ENCODE measurements at regions not wholly inside any gene's neighbourhood (a gene's known extent, or its start where the extent isn't known, plus 50 kb on each side); places are given as distances from the start of the nearest gene placed in this dataset.

GRCh38 chr4:81806485-81806884, 334.8 kb upstream of the RASGEF1B start:
- WGBS, 5 donors, result 86 to 100% (median 97%) methylated on average over 1 of the region's 1 CpG
- no peak for DNase-seq
- no peak overlapping the region for H3K4me3 ChIP-seq
- intact Hi-C loops (cut with DNase I; ENCODE audit: low total_unique reads), result no loop called here
- no peaks in the 10 kb centered on the region for H3K27me3 ChIP-seq (replicated peaks in 1 of 7)
- no peaks in the 10 kb centered on the region for H3K9me3 ChIP-seq
- H3K27ac ChIP-seq, result no peak overlapping the region
- TF ChIP-seq CTCF (IDR thresholded peaks at IDR 0.05 in 8 of 11, conservative IDR thresholded peaks at IDR 0.05 in 3 of 11) (no peak), POLR2AphosphoS5 (IDR thresholded peaks at IDR 0.05) (no peak), POLR2A (IDR thresholded peaks at IDR 0.05) (no peak)
- peaks cover 0 to 14% (median 0%) of the 10 kb centered on the region in 6 donors for H3K4me1 ChIP-seq
- no peaks in the 10 kb centered on the region for H3K36me3 ChIP-seq

- Histone ChIP-seq H3K4me3 (no peak overlapping the region), H3K4me1 (peaks cover 0 to 14% (median 0%) of the 10 kb centered on the region in 6 donors), H3K27me3 (replicated peaks in 1 of 7) (no peaks in the 10 kb centered on the region), H3K27ac (no peak overlapping the region), H3K9me3 (no peaks in the 10 kb centered on the region), H3K36me3 (no peaks in the 10 kb centered on the region)
- WGBS, 5 donors, result 58 to 75% (median 65%) methylated on average over 1 of the region's 1 CpG
- TF ChIP-seq POLR2AphosphoS5 (IDR thresholded peaks at IDR 0.05), result no peak
- no peak for TF ChIP-seq CTCF (IDR thresholded peaks at IDR 0.05 in 8 of 11, conservative IDR thresholded peaks at IDR 0.05 in 3 of 11)
- TF ChIP-seq POLR2A (IDR thresholded peaks at IDR 0.05), result no peak
- intact Hi-C loops (cut with DNase I; ENCODE audit: low total_unique reads), result no loop called here
- no peak for DNase-seq
These were observed 333.1 kb upstream of the RASGEF1B start for GRCh38 chr4:81804849-81805248.

GRCh38 chr4:81802285-81802846, 330.7 kb upstream of the RASGEF1B start:
- no peak for DNase-seq
- H3K4me3 ChIP-seq, result no peak overlapping the region
- WGBS, 5 donors, result 59 to 76% (median 69%) methylated on average over 5 of the region's 5 CpGs
- intact Hi-C loops (cut with DNase I; ENCODE audit: low total_unique reads), result no loop called here
- peaks cover 0 to 3% (median 0%) of the 10 kb centered on the region in 6 donors for H3K4me1 ChIP-seq
- peak overlapping the region in 1 of 8 donors; percentile 5 for H3K27ac ChIP-seq
- no peak for TF ChIP-seq POLR2A (IDR thresholded peaks at IDR 0.05)
- no peak for TF ChIP-seq POLR2AphosphoS5 (IDR thresholded peaks at IDR 0.05)
- TF ChIP-seq CTCF (IDR thresholded peaks at IDR 0.05 in 8 of 11, conservative IDR thresholded peaks at IDR 0.05 in 3 of 11), result no peak
- H3K36me3 ChIP-seq, result no peaks in the 10 kb centered on the region
- H3K9me3 ChIP-seq, result no peaks in the 10 kb centered on the region
- H3K27me3 ChIP-seq (replicated peaks in 1 of 7), result no peaks in the 10 kb centered on the region

GRCh38 chr4:81799371-81799770, 327.7 kb upstream of the RASGEF1B start:
- Histone ChIP-seq H3K4me1 (peaks cover 0 to 3% (median 0%) of the 10 kb centered on the region in 6 donors), H3K27me3 (replicated peaks in 1 of 7) (no peaks in the 10 kb centered on the region), H3K27ac (no peak overlapping the region), H3K4me3 (no peak overlapping the region), H3K9me3 (no peaks in the 10 kb centered on the region), H3K36me3 (no peaks in the 10 kb centered on the region)
- TF ChIP-seq POLR2A (IDR thresholded peaks at IDR 0.05) (no peak), POLR2AphosphoS5 (IDR thresholded peaks at IDR 0.05) (no peak), CTCF (IDR thresholded peaks at IDR 0.05 in 8 of 11, conservative IDR thresholded peaks at IDR 0.05 in 3 of 11) (no peak)
- intact Hi-C loops (cut with DNase I; ENCODE audit: low total_unique reads), result no loop called here
- DNase-seq, result no peak
- 89 to 100% (median 94%) methylated on average over 1 of the region's 1 CpG for WGBS, 5 donors

Data from spleen (tissue), 11 donors.